ENCODE measurements at regions not wholly inside any gene's neighbourhood (a gene's known extent, or its start where the extent isn't known, plus 50 kb on each side); places are given as distances from the start of the nearest gene placed in this dataset.
A peak's percentile ranks its signal among the peaks of the same experiment; 100 is the strongest.
"Not testable (repeated sequence)": the region's sequence is repeated elsewhere in the genome, so short reads cannot be mapped to it uniquely, and the experiment has no call there.

DNA sequence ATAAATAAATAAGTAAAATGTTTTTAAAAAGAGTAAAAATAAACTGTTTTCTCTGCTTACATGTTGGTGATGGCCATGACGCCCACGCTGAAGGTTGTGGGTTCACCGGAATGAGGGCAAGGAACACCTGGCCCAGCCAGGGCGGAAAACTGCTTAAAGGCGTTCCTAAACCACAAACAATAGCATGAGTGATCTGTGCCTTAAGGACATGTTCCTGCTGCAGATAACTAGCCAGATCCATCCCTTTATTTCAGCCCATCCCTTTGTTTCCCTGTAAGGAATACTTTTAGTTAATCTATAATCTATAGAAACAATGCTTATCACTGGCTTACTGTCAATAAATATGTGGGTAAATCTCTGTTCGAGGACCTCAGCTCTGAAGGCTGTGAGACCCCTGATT, 63.3 kb upstream of the CEP78 start:
- intact Hi-C loops (cut with micrococcal nuclease; ENCODE audit: unreplicated experiment); H3K36me3 ChIP-seq (ENCODE audit: low read depth); CTCF ChIA-PET; H3K4me2 ChIP-seq; H4K20me1 ChIP-seq (ENCODE audit: insufficient read depth); DNase-seq; H3K27ac ChIP-seq; POLR2A ChIA-PET (ENCODE audit: unreplicated experiment); H3K9me3 ChIP-seq (ENCODE audit: insufficient read depth, low read depth); H3K79me2 ChIP-seq (ENCODE audit: low read depth); H2AFZ ChIP-seq; H3K27me3 ChIP-seq (ENCODE audit: insufficient read depth, low read depth); BruUV-seq (replicated peaks); H3K9me2 ChIP-seq (ENCODE audit: insufficient read depth); H3F3A ChIP-seq (ENCODE audit: insufficient read depth, low read depth); H3K4me3 ChIP-seq; H3K4me1 ChIP-seq (replicated peaks; ENCODE audit: insufficient read depth): not testable (repeated sequence)

GRCh38 chr9:78171651-78172050, 64.2 kb upstream of the CEP78 start:
- no TSS peak for BruUV-seq (replicated peaks)
- no peak for DNase-seq

GRCh38 chr9:78169125-78169524, 66.8 kb upstream of the CEP78 start:
- no peak for DNase-seq
- H4K20me1 ChIP-seq (ENCODE audit: insufficient read depth) = no peaks in the 10 kb centered on the region
- ChIA-PET POLR2A (ENCODE audit: unreplicated experiment) (no interaction called here), CTCF (interaction anchor here (0.5 kb wide), 1 partner anchor 193 kb away, joined by 5 read pairs; no protein-coding TSS in a partner anchor)
- no peaks in the 10 kb centered on the region for H3K9me3 ChIP-seq (ENCODE audit: insufficient read depth, low read depth)
- no peak overlapping the region for H3K4me2 ChIP-seq
- H3K79me2 ChIP-seq (ENCODE audit: low read depth) = no peaks in the 10 kb centered on the region
- no TSS peak for BruUV-seq (replicated peaks)
- no peaks in the 10 kb centered on the region for H3K27me3 ChIP-seq (ENCODE audit: insufficient read depth, low read depth)
- H2AFZ ChIP-seq = no peak overlapping the region
- TF ChIP-seq, protein P1, sequence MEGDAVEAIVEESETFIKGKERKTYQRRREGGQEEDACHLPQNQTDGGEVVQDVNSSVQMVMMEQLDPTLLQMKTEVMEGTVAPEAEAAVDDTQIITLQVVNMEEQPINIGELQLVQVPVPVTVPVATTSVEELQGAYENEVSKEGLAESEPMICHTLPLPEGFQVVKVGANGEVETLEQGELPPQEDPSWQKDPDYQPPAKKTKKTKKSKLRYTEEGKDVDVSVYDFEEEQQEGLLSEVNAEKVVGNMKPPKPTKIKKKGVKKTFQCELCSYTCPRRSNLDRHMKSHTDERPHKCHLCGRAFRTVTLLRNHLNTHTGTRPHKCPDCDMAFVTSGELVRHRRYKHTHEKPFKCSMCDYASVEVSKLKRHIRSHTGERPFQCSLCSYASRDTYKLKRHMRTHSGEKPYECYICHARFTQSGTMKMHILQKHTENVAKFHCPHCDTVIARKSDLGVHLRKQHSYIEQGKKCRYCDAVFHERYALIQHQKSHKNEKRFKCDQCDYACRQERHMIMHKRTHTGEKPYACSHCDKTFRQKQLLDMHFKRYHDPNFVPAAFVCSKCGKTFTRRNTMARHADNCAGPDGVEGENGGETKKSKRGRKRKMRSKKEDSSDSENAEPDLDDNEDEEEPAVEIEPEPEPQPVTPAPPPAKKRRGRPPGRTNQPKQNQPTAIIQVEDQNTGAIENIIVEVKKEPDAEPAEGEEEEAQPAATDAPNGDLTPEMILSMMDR (conservative IDR thresholded peaks at IDR 0.05) = no peak
- TF ChIP-seq EZH2 (IDR thresholded peaks at IDR 0.05; ENCODE audit: low read depth) = no peak
- H3K9me2 ChIP-seq (ENCODE audit: insufficient read depth) = no peaks in the 10 kb centered on the region
- intact Hi-C loops (cut with micrococcal nuclease; ENCODE audit: unreplicated experiment) = no loop called here
- no peak overlapping the region for H3K4me3 ChIP-seq
- no peaks in the 10 kb centered on the region for H3F3A ChIP-seq (ENCODE audit: insufficient read depth, low read depth)
- no peak overlapping the region for H3K27ac ChIP-seq
- no peaks in the 10 kb centered on the region for H3K36me3 ChIP-seq (ENCODE audit: low read depth)
- H3K4me1 ChIP-seq (replicated peaks; ENCODE audit: insufficient read depth) = peaks cover 11% of the 10 kb centered on the region; the same call in 1 of the 2 replicates

More at GRCh38 chr9:78171651-78172050, 64.2 kb upstream of the CEP78 start:
- intact Hi-C loops (cut with micrococcal nuclease; ENCODE audit: unreplicated experiment) = no loop called here
- H3K36me3 ChIP-seq (ENCODE audit: low read depth) = no peaks in the 10 kb centered on the region
- no peak overlapping the region for H3K4me3 ChIP-seq
- H3K79me2 ChIP-seq (ENCODE audit: low read depth) = no peaks in the 10 kb centered on the region
- ChIA-PET POLR2A (ENCODE audit: unreplicated experiment) (no interaction called here), CTCF (no interaction called here)
- H2AFZ ChIP-seq = no peak overlapping the region
- H3K27ac ChIP-seq = no peak overlapping the region
- no peak for TF ChIP-seq EZH2 (IDR thresholded peaks at IDR 0.05; ENCODE audit: low read depth)
- TF ChIP-seq, protein P1 (conservative IDR thresholded peaks at IDR 0.05) = no peak
- H3K9me2 ChIP-seq (ENCODE audit: insufficient read depth) = no peaks in the 10 kb centered on the region
- no peaks in the 10 kb centered on the region for H3K27me3 ChIP-seq (ENCODE audit: insufficient read depth, low read depth)
- H3K4me2 ChIP-seq = no peak overlapping the region
- H3K9me3 ChIP-seq (ENCODE audit: insufficient read depth, low read depth) = no peaks in the 10 kb centered on the region
- H3F3A ChIP-seq (ENCODE audit: insufficient read depth, low read depth) = no peaks in the 10 kb centered on the region
- peaks cover 11% of the 10 kb centered on the region; the same call in 1 of the 2 replicates for H3K4me1 ChIP-seq (replicated peaks; ENCODE audit: insufficient read depth)
- no peaks in the 10 kb centered on the region for H4K20me1 ChIP-seq (ENCODE audit: insufficient read depth)

DNA sequence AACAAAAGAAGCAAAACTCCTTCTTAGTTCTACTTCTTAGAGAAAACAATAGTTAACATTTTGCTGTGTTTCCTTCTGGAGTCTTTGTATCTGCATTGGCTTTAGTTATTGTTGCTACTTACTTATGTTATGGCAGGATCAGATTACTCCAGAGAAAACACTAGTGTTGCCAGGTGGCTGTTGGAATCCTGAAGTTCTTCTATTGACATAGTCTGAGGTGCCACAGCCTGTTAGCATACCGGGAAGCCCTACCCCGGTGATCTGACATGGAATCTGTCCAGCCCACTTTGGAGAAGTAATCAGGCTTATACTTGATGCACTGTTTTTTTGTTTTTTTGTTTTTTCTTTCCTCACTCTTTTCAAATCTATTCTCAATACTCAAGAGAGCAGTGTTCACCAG, 68.5 kb upstream of the CEP78 start:
- POLR2A ChIA-PET (ENCODE audit: unreplicated experiment) = no interaction called here
- no peaks in the 10 kb centered on the region for H3K36me3 ChIP-seq (ENCODE audit: low read depth)
- peak; percentile 73 to 81 for DNase-seq
- H4K20me1 ChIP-seq (ENCODE audit: insufficient read depth) = no peaks in the 10 kb centered on the region
- H3K9me2 ChIP-seq (ENCODE audit: insufficient read depth) = no peaks in the 10 kb centered on the region
- CTCF ChIA-PET = no interaction called here
- intact Hi-C loops (cut with micrococcal nuclease; ENCODE audit: unreplicated experiment) = no loop called here
- H3F3A ChIP-seq (ENCODE audit: insufficient read depth, low read depth) = no peaks in the 10 kb centered on the region
- no peak overlapping the region for H3K27ac ChIP-seq
- no peaks in the 10 kb centered on the region for H3K27me3 ChIP-seq (ENCODE audit: insufficient read depth, low read depth)
- H3K79me2 ChIP-seq (ENCODE audit: low read depth) = no peaks in the 10 kb centered on the region
- no peaks in the 10 kb centered on the region for H3K9me3 ChIP-seq (ENCODE audit: insufficient read depth, low read depth)
- peaks cover 11% of the 10 kb centered on the region; the same call in 1 of the 2 replicates for H3K4me1 ChIP-seq (replicated peaks; ENCODE audit: insufficient read depth)
- no peak overlapping the region for H2AFZ ChIP-seq
- H3K4me3 ChIP-seq = no peak overlapping the region
- TF ChIP-seq, protein P1 (conservative IDR thresholded peaks at IDR 0.05) = no peak
- TF ChIP-seq EZH2 (IDR thresholded peaks at IDR 0.05; ENCODE audit: low read depth) = no peak
- no TSS peak for BruUV-seq (replicated peaks)
- H3K4me2 ChIP-seq = no peak overlapping the region; the same call in 1 of the 2 replicates
